ENCODE measurements at regions not wholly inside any gene's neighbourhood (a gene's known extent, or its start where the extent isn't known, plus 50 kb on each side); places are given as distances from the start of the nearest gene placed in this dataset.

- H3K4me3 ChIP-seq (ENCODE audit: low read length), result peak overlapping the region; percentile 60
- peak overlapping the region; percentile 96 for H3K4me2 ChIP-seq (ENCODE audit: low read depth, low read length)
- no peaks in the 10 kb centered on the region for H4K20me1 ChIP-seq (ENCODE audit: insufficient read depth, low read length)
- peak overlapping the region; percentile 65 for H3K9ac ChIP-seq (ENCODE audit: low read length)
- no peaks in the 10 kb centered on the region for H3K79me2 ChIP-seq (ENCODE audit: low read length)
- H3F3A ChIP-seq (ENCODE audit: insufficient read depth, low read length), result peaks cover 27% of the 10 kb centered on the region
- peak; percentile 66 for DNase-seq
- no peaks in the 10 kb centered on the region for H3K36me3 ChIP-seq (replicated peaks; ENCODE audit: insufficient read depth, low read length)
- peak overlapping the region; percentile 87 for H3K27ac ChIP-seq (ENCODE audit: low read length)
- H3K4me1 ChIP-seq (ENCODE audit: low read length), result peaks cover 79% of the 10 kb centered on the region
- no peaks in the 10 kb centered on the region for H3K9me2 ChIP-seq (replicated peaks; ENCODE audit: insufficient read depth, low read length)
- peak overlapping the region; percentile 20 for H2AFZ ChIP-seq (ENCODE audit: low read length)
- TF ChIP-seq EZH2phosphoT487 (IDR thresholded peaks at IDR 0.05; ENCODE audit: low read length), result no peak
- TF ChIP-seq EZH2 (optimal IDR thresholded peaks at IDR 0.05; ENCODE audit: low read depth, low read length), result no peak
- TF ChIP-seq CTCF (IDR thresholded peaks at IDR 0.05; ENCODE audit: low read length), result no peak
- H3K27me3 ChIP-seq (replicated peaks; ENCODE audit: insufficient read depth, low read length), result no peaks in the 10 kb centered on the region
- no peaks in the 10 kb centered on the region for H3K9me3 ChIP-seq (replicated peaks; ENCODE audit: insufficient read depth, low read length)
Measured at GRCh38 chr12:68451261-68452077, 119.3 kb upstream of the MDM1 start.

GRCh38 chr12:68452078-68452715 lies 120.0 kb upstream of the MDM1 start:
- no peaks in the 10 kb centered on the region for H3K36me3 ChIP-seq (replicated peaks; ENCODE audit: insufficient read depth, low read length)
- DNase-seq, result no peak
- H3K79me2 ChIP-seq (ENCODE audit: low read length), result no peaks in the 10 kb centered on the region
- H3K4me2 ChIP-seq (ENCODE audit: low read depth, low read length), result peak overlapping the region; percentile 96
- TF ChIP-seq EZH2 (optimal IDR thresholded peaks at IDR 0.05; ENCODE audit: low read depth, low read length), result no peak
- no peak for TF ChIP-seq EZH2phosphoT487 (IDR thresholded peaks at IDR 0.05; ENCODE audit: low read length)
- no peak for TF ChIP-seq CTCF (IDR thresholded peaks at IDR 0.05; ENCODE audit: low read length)
- peak overlapping the region; percentile 60 for H3K4me3 ChIP-seq (ENCODE audit: low read length)
- peak overlapping the region; percentile 65 for H3K9ac ChIP-seq (ENCODE audit: low read length)
- peak overlapping the region; percentile 20 for H2AFZ ChIP-seq (ENCODE audit: low read length)
- H3K9me3 ChIP-seq (replicated peaks; ENCODE audit: insufficient read depth, low read length), result no peaks in the 10 kb centered on the region
- no peaks in the 10 kb centered on the region for H3K27me3 ChIP-seq (replicated peaks; ENCODE audit: insufficient read depth, low read length)
- peak overlapping the region; percentile 87; the same call in 1 of the 2 replicates for H3K27ac ChIP-seq (ENCODE audit: low read length)
- H3F3A ChIP-seq (ENCODE audit: insufficient read depth, low read length), result peaks cover 25% of the 10 kb centered on the region
- peaks cover 73% of the 10 kb centered on the region for H3K4me1 ChIP-seq (ENCODE audit: low read length)
- no peaks in the 10 kb centered on the region for H3K9me2 ChIP-seq (replicated peaks; ENCODE audit: insufficient read depth, low read length)
- no peaks in the 10 kb centered on the region for H4K20me1 ChIP-seq (ENCODE audit: insufficient read depth, low read length)

GRCh38 chr12:68453278-68453677 lies 121.1 kb upstream of the MDM1 start:
- H3K36me3 ChIP-seq (replicated peaks; ENCODE audit: insufficient read depth, low read length), result no peaks in the 10 kb centered on the region

More at GRCh38 chr12:68453278-68453677, 121.1 kb upstream of the MDM1 start:
- Histone ChIP-seq H3F3A (ENCODE audit: insufficient read depth, low read length) (peaks cover 22% of the 10 kb centered on the region), H4K20me1 (ENCODE audit: insufficient read depth, low read length) (no peaks in the 10 kb centered on the region), H3K9me2 (replicated peaks; ENCODE audit: insufficient read depth, low read length) (no peaks in the 10 kb centered on the region), H3K4me2 (ENCODE audit: low read depth, low read length) (no peak overlapping the region), H3K79me2 (ENCODE audit: low read length) (no peaks in the 10 kb centered on the region), H3K9ac (ENCODE audit: low read length) (no peak overlapping the region), H2AFZ (ENCODE audit: low read length) (no peak overlapping the region), H3K4me3 (ENCODE audit: low read length) (no peak overlapping the region), H3K27me3 (replicated peaks; ENCODE audit: insufficient read depth, low read length) (no peaks in the 10 kb centered on the region), H3K4me1 (ENCODE audit: low read length) (peaks cover 66% of the 10 kb centered on the region), H3K9me3 (replicated peaks; ENCODE audit: insufficient read depth, low read length) (no peaks in the 10 kb centered on the region), H3K27ac (ENCODE audit: low read length) (no peak overlapping the region)
- DNase-seq, result no peak
- no peak for TF ChIP-seq EZH2 (optimal IDR thresholded peaks at IDR 0.05; ENCODE audit: low read depth, low read length)
- TF ChIP-seq EZH2phosphoT487 (IDR thresholded peaks at IDR 0.05; ENCODE audit: low read length), result no peak
- no peak for TF ChIP-seq CTCF (IDR thresholded peaks at IDR 0.05; ENCODE audit: low read length)

Data from MM.1S (cell line).